ENCODE measurements at regions not wholly inside any gene's neighbourhood (a gene's known extent, or its start where the extent isn't known, plus 50 kb on each side); places are given as distances from the start of the nearest gene placed in this dataset.
"Not testable (repeated sequence)": the region's sequence is repeated elsewhere in the genome, so short reads cannot be mapped to it uniquely, and the experiment has no call there.

GRCh38 chr10:6795541-6795940 lies 215.5 kb upstream of the PRKCQ start:
- Mint-ChIP-seq H3K27me3 (peaks cover 0 to 4% (median 4%) of the 10 kb centered on the region in 5 donors), H3K4me1 (no peaks in the 10 kb centered on the region), H3K4me3 (no peak overlapping the region), H3K9me3 (no peaks in the 10 kb centered on the region), H3K36me3 (no peaks in the 10 kb centered on the region), H3K27ac (no peak overlapping the region)
- no peak for DNase-seq
- ATAC-seq = no peak
- POLR2A ChIA-PET = no interaction called here

- DNase-seq, H3K4me1 Mint-ChIP-seq, H3K27ac Mint-ChIP-seq, POLR2A ChIA-PET, H3K27me3 Mint-ChIP-seq, ATAC-seq, H3K36me3 Mint-ChIP-seq, H3K9me3 Mint-ChIP-seq, H3K4me3 Mint-ChIP-seq: not testable (repeated sequence)
These were observed 214.8 kb upstream of the PRKCQ start for GRCh38 chr10:6794841-6795240.

- H3K27me3 Mint-ChIP-seq = peaks cover 0 to 6% (median 2%) of the 10 kb centered on the region in 5 donors
- ATAC-seq (no peak), DNase-seq (no peak)
- H3K4me1 Mint-ChIP-seq = no peaks in the 10 kb centered on the region
- H3K4me3 Mint-ChIP-seq = no peak overlapping the region
- POLR2A ChIA-PET = no interaction called here
- no peak overlapping the region for H3K27ac Mint-ChIP-seq
- H3K36me3 Mint-ChIP-seq = no peaks in the 10 kb centered on the region
- no peaks in the 10 kb centered on the region for H3K9me3 Mint-ChIP-seq
These were observed 214.4 kb upstream of the PRKCQ start for GRCh38 chr10:6794441-6794840.

GRCh38 chr10:6788731-6789130 lies 208.7 kb upstream of the PRKCQ start:
- ATAC-seq (no peak), DNase-seq (no peak)
- Mint-ChIP-seq H3K36me3 (no peaks in the 10 kb centered on the region), H3K4me3 (no peak overlapping the region), H3K9me3 (no peaks in the 10 kb centered on the region), H3K4me1 (no peaks in the 10 kb centered on the region), H3K27ac (no peak overlapping the region), H3K27me3 (peaks cover 0 to 10% (median 4%) of the 10 kb centered on the region in 5 donors)
- POLR2A ChIA-PET = no interaction called here

GRCh38 chr10:6788231-6788630 lies 208.2 kb upstream of the PRKCQ start:
- H3K27ac Mint-ChIP-seq = no peak overlapping the region
- POLR2A ChIA-PET = no interaction called here
- DNase-seq = no peak
- H3K4me3 Mint-ChIP-seq = no peak overlapping the region
- peaks cover 0 to 13% (median 4%) of the 10 kb centered on the region in 5 donors for H3K27me3 Mint-ChIP-seq
- no peaks in the 10 kb centered on the region for H3K36me3 Mint-ChIP-seq
- H3K9me3 Mint-ChIP-seq = no peaks in the 10 kb centered on the region
- ATAC-seq = no peak
- H3K4me1 Mint-ChIP-seq = no peaks in the 10 kb centered on the region

GRCh38 chr10:6787718-6788117 lies 207.6 kb upstream of the PRKCQ start:
- Mint-ChIP-seq H3K4me1 (no peaks in the 10 kb centered on the region), H3K27ac (no peak overlapping the region), H3K27me3 (peaks cover 2 to 17% (median 5%) of the 10 kb centered on the region in 5 donors), H3K36me3 (no peaks in the 10 kb centered on the region), H3K9me3 (peaks cover 0 to 3% (median 0%) of the 10 kb centered on the region in 9 donors), H3K4me3 (no peak overlapping the region)
- POLR2A ChIA-PET = no interaction called here
- DNase-seq (no peak), ATAC-seq (no peak)

GRCh38 chr10:6787091-6787490 lies 207.0 kb upstream of the PRKCQ start:
- no peak overlapping the region for H3K27ac Mint-ChIP-seq
- no peaks in the 10 kb centered on the region for H3K36me3 Mint-ChIP-seq
- no peak overlapping the region for H3K4me3 Mint-ChIP-seq
- POLR2A ChIA-PET = no interaction called here
- peaks cover 0 to 3% (median 0%) of the 10 kb centered on the region in 9 donors for H3K9me3 Mint-ChIP-seq
- peaks cover 4 to 19% (median 9%) of the 10 kb centered on the region in 5 donors for H3K27me3 Mint-ChIP-seq
- H3K4me1 Mint-ChIP-seq = peaks cover 0 to under 1% (median 0%) of the 10 kb centered on the region in 4 donors
- ATAC-seq (no peak), DNase-seq (no peak)

GRCh38 chr10:6786579-6787031 lies 206.5 kb upstream of the PRKCQ start:
- Mint-ChIP-seq H3K4me3 (no peak overlapping the region), H3K4me1 (peaks cover 0 to 4% (median 0%) of the 10 kb centered on the region in 4 donors), H3K9me3 (peaks cover 0 to 3% (median 0%) of the 10 kb centered on the region in 9 donors), H3K27me3 (peaks cover 5 to 22% (median 12%) of the 10 kb centered on the region in 5 donors), H3K27ac (no peak overlapping the region), H3K36me3 (no peaks in the 10 kb centered on the region)
- DNase-seq (no peak), ATAC-seq (no peak)
- POLR2A ChIA-PET = no interaction called here

- ATAC-seq, H3K9me3 Mint-ChIP-seq, H3K27ac Mint-ChIP-seq, H3K36me3 Mint-ChIP-seq, DNase-seq, H3K4me3 Mint-ChIP-seq, POLR2A ChIA-PET: not testable (repeated sequence)
- peaks cover 0 to 13% (median 0%) of the 10 kb centered on the region in 4 donors for H3K4me1 Mint-ChIP-seq
- peaks cover 7 to 31% (median 20%) of the 10 kb centered on the region in 5 donors for H3K27me3 Mint-ChIP-seq
These were observed 204.4 kb upstream of the PRKCQ start for GRCh38 chr10:6784429-6784828.

- DNase-seq (no peak), ATAC-seq (no peak)
- H3K27me3 Mint-ChIP-seq = peaks cover 7 to 41% (median 19%) of the 10 kb centered on the region in 5 donors
- peaks cover 0 to 13% (median 0%) of the 10 kb centered on the region in 4 donors for H3K4me1 Mint-ChIP-seq
- POLR2A ChIA-PET = no interaction called here
- H3K36me3 Mint-ChIP-seq = no peaks in the 10 kb centered on the region
- H3K9me3 Mint-ChIP-seq = peaks cover 0 to 3% (median 0%) of the 10 kb centered on the region in 9 donors
- H3K27ac Mint-ChIP-seq = no peak overlapping the region
- no peak overlapping the region for H3K4me3 Mint-ChIP-seq
These were observed 203.4 kb upstream of the PRKCQ start for GRCh38 chr10:6783471-6783870.

- H3K36me3 Mint-ChIP-seq = no peaks in the 10 kb centered on the region
- DNase-seq (no peak), ATAC-seq (no peak)
- POLR2A ChIA-PET = no interaction called here
- peaks cover 11 to 52% (median 29%) of the 10 kb centered on the region in 5 donors for H3K27me3 Mint-ChIP-seq
- H3K4me3 Mint-ChIP-seq = no peak overlapping the region
- H3K27ac Mint-ChIP-seq = no peak overlapping the region
- H3K4me1 Mint-ChIP-seq = peaks cover 0 to 13% (median 0%) of the 10 kb centered on the region in 4 donors
- H3K9me3 Mint-ChIP-seq = peaks cover 0 to 3% (median 0%) of the 10 kb centered on the region in 9 donors
These were observed 202.3 kb upstream of the PRKCQ start for GRCh38 chr10:6782378-6782777.

- POLR2A ChIA-PET = no interaction called here
These were observed 201.2 kb upstream of the PRKCQ start for GRCh38 chr10:6781133-6781770.

GRCh38 chr10:6780008-6780677 lies 200.1 kb upstream of the PRKCQ start:
- no peak for ATAC-seq
- Mint-ChIP-seq H3K4me1 (peaks cover 0 to 13% (median 0%) of the 10 kb centered on the region in 4 donors), H3K27ac (no peak overlapping the region), H3K9me3 (peaks cover 0 to 3% (median 0%) of the 10 kb centered on the region in 9 donors), H3K4me3 (no peak overlapping the region), H3K27me3 (peaks cover 17 to 71% (median 37%) of the 10 kb centered on the region in 5 donors), H3K36me3 (no peaks in the 10 kb centered on the region)
- no peak for DNase-seq
- POLR2A ChIA-PET = no interaction called here

More at GRCh38 chr10:6781133-6781770, 201.2 kb upstream of the PRKCQ start:
- DNase-seq (no peak), ATAC-seq (no peak)
- peaks cover 0 to 3% (median 0%) of the 10 kb centered on the region in 9 donors for H3K9me3 Mint-ChIP-seq
- H3K4me3 Mint-ChIP-seq = peak overlapping the region in 1 of 10 donors; percentile 20
- no peak overlapping the region for H3K27ac Mint-ChIP-seq
- no peaks in the 10 kb centered on the region for H3K36me3 Mint-ChIP-seq
- peaks cover 15 to 60% (median 32%) of the 10 kb centered on the region in 5 donors for H3K27me3 Mint-ChIP-seq
- H3K4me1 Mint-ChIP-seq = peaks cover 0 to 13% (median 0%) of the 10 kb centered on the region in 4 donors

All from naive thymus-derived CD8-positive, alpha-beta T cell (primary cell).